ENCODE measurements at regions not wholly inside any gene's neighbourhood (a gene's known extent, or its start where the extent isn't known, plus 50 kb on each side); places are given as distances from the start of the nearest gene placed in this dataset.
"Not testable (repeated sequence)": the region's sequence is repeated elsewhere in the genome, so short reads cannot be mapped to it uniquely, and the experiment has no call there.

- DNase-seq, result no peak
- no peak for ATAC-seq
- intact Hi-C loops (cut with DNase I), result no loop called here
These were observed 109.3 kb upstream of the KMT2C start for GRCh38 chr7:152544971-152545619.

- intact Hi-C loops (cut with DNase I), result no loop called here
These were observed 108.7 kb upstream of the KMT2C start for GRCh38 chr7:152544481-152544927.

GRCh38 chr7:152543799-152544198 is 108.0 kb upstream of the KMT2C start:
- DNase-seq, result no peak
- intact Hi-C loops (cut with DNase I), result no loop called here
- no peak for ATAC-seq

More at GRCh38 chr7:152544481-152544927, 108.7 kb upstream of the KMT2C start:
- ATAC-seq (no peak), DNase-seq (no peak)

GRCh38 chr7:152541892-152542291 is 106.1 kb upstream of the KMT2C start:
- DNase-seq (no peak), ATAC-seq (no peak)
- intact Hi-C loops (cut with DNase I), result no loop called here

- ATAC-seq; intact Hi-C loops (cut with DNase I); DNase-seq: not testable (repeated sequence)
These were observed 103.3 kb upstream of the KMT2C start for GRCh38 chr7:152539190-152539495.

GRCh38 chr7:152538346-152539189 is 102.8 kb upstream of the KMT2C start:
- ATAC-seq; intact Hi-C loops (cut with DNase I); DNase-seq: not testable (repeated sequence)

- no peak for ATAC-seq
- no peak for DNase-seq
- intact Hi-C loops (cut with DNase I), result no loop called here
These were observed 101.8 kb upstream of the KMT2C start for GRCh38 chr7:152537639-152538038.

- intact Hi-C loops (cut with DNase I), result no loop called here
- DNase-seq, result no peak
- no peak for ATAC-seq
These were observed 92.8 kb upstream of the KMT2C start for GRCh38 chr7:152528612-152529011.

GRCh38 chr7:152527610-152528032 is 91.8 kb upstream of the KMT2C start:
- ATAC-seq (peak; percentile 50 to 83), DNase-seq (no peak)
- intact Hi-C loops (cut with DNase I), result no loop called here

- no peak for ATAC-seq
- no peak for DNase-seq
- intact Hi-C loops (cut with DNase I), result no loop called here
These were observed 88.1 kb upstream of the KMT2C start for GRCh38 chr7:152523916-152524315.

GRCh38 chr7:152522571-152523067 is 86.8 kb upstream of the KMT2C start:
- intact Hi-C loops (cut with DNase I), result no loop called here
- DNase-seq (peak; percentile 31), ATAC-seq (peak; percentile 57 to 73)

GRCh38 chr7:152521420-152522337 is 85.9 kb upstream of the KMT2C start:
- intact Hi-C loops (cut with DNase I), result no loop called here
- no peak for DNase-seq
- peak in 1 of 2 donors; percentile 59 for ATAC-seq

GRCh38 chr7:152520861-152521302 is 85.1 kb upstream of the KMT2C start:
- intact Hi-C loops (cut with DNase I), result no loop called here
- ATAC-seq, result peak; percentile 15 to 29

GRCh38 chr7:152519290-152519689 is 83.5 kb upstream of the KMT2C start:
- intact Hi-C loops (cut with DNase I), result no loop called here
- ATAC-seq (no peak), DNase-seq (no peak)

More at GRCh38 chr7:152520861-152521302, 85.1 kb upstream of the KMT2C start:
- DNase-seq, result no peak

GRCh38 chr7:152516216-152516615 is 80.4 kb upstream of the KMT2C start:
- intact Hi-C loops (cut with DNase I), result no loop called here
- DNase-seq, result no peak
- no peak for ATAC-seq

GRCh38 chr7:152515266-152515950 is 79.6 kb upstream of the KMT2C start:
- ATAC-seq; intact Hi-C loops (cut with DNase I); DNase-seq: not testable (repeated sequence)

GRCh38 chr7:152514771-152515105 is 78.9 kb upstream of the KMT2C start:
- intact Hi-C loops (cut with DNase I), result no loop called here
- DNase-seq (no peak), ATAC-seq (no peak)

GRCh38 chr7:152513861-152514770 is 78.3 kb upstream of the KMT2C start:
- ATAC-seq (no peak), DNase-seq (no peak)
- intact Hi-C loops (cut with DNase I), result no loop called here

All from left cardiac atrium (tissue), 4 donors.